Transverse colon (tissue), 4 donors: ENCODE measurements at regions not wholly inside any gene's neighbourhood (a gene's known extent, or its start where the extent isn't known, plus 50 kb on each side); places are given as distances from the start of the nearest gene placed in this dataset.

Experiments used
- DNase-seq: peaks from one replicate; pipeline ENCODE4 v3.0.0-alpha.2; 2019
- H3K27ac ChIP-seq, 4 donors: fragments of 200-600 bp; sonication (generic); 2 replicates each; pipeline ENCODE4 v1.5.1; 2016 to 2018; ENCODE audit warnings: inconsistent platforms in 4 of 4
- H3K27me3 ChIP-seq: fragments of 200-600 bp; sonication (generic); 2 replicates; pipeline ENCODE4 v1.5.1; 2017; ENCODE audit warnings: inconsistent platforms
- H3K36me3 ChIP-seq, 4 donors: fragments of 200-600 bp; sonication (generic); 2 replicates each; pipeline ENCODE4 v1.5.1; 2017 to 2019; ENCODE audit warnings: inconsistent platforms in 4 of 4
- H3K4me1 ChIP-seq, 4 donors: fragments of 200-600 bp; sonication (generic); 2 replicates each; pipeline ENCODE4 v1.5.1; 2017 to 2020; ENCODE audit warnings: inconsistent platforms in 4 of 4
- H3K4me3 ChIP-seq, 4 donors: fragments of 200-600 bp; sonication (generic); 1 replicate in 1 of 4; 2 replicates in 3 of 4; pipeline versions ENCODE4 v1.5.1 to v1.6.1; 2017 to 2019; ENCODE audit warnings: inconsistent platforms in 4 of 4
- H3K9me3 ChIP-seq, 2 donors: fragments of 200-600 bp; sonication (generic); 2 replicates each; pipeline ENCODE4 v1.5.1; 2017 to 2019; ENCODE audit warnings: inconsistent platforms in 2 of 2
- EP300 ChIP-seq: sonication (generic); formaldehyde crosslinking; IDR thresholded peaks from one replicate; pipeline ENCODE4 v1.6.1; 2017; ENCODE audit warnings: antibody characterized with exemption, low read depth
- POLR2A ChIP-seq: fragments of 450-650 bp; IDR thresholded peaks from one replicate; pipeline ENCODE4 v1.6.1; 2016; ENCODE audit warnings: antibody characterized with exemption, mild to moderate bottlenecking, moderate library complexity
- POLR2AphosphoS5 ChIP-seq, 3 donors: sonication (generic); formaldehyde crosslinking; IDR thresholded peaks; one replicate each; pipeline ENCODE4 v1.6.1; 2016; ENCODE audit warnings: antibody characterized with exemption in 3 of 3
- WGBS, 2 donors: methylation state at CpG; one replicate each; pipeline ENCODE4 v1.1.5; 2018; ENCODE audit warnings: low coverage in 1 of 2; 5-methylcytosine and 5-hydroxymethylcytosine counted together
- in situ Hi-C, 4 donors: fragments of 200-750 bp; cut with MboI; loops; one replicate each; pipeline versions ENCODE4 v1.15.0 to v1.15.1; 2017; ENCODE audit warnings: low sequenced_read_pairs in 3 of 4, low pct_ligation_motif_present in 1 of 4, low pct_unique_long_range_greater_than_20kb in 1 of 4
- intact Hi-C: fragments of 100-400 bp; cut with DNase I; formaldehyde crosslinking; loops from one replicate; pipeline ENCODE4 v1.15.1; 2023; ENCODE audit warnings: low total_unique reads
- TF ChIP-seq, protein P1 (sequence below), 5 experiments: fragments of 200-600 bp in 3 of 5; fragments of 450-650 bp in 2 of 5; sonication (generic) in 3 of 5; IDR thresholded peaks; 1 replicate in 2 of 5; 2 replicates in 3 of 5; pipeline ENCODE4 v1.5.1; 2016 to 2017; ENCODE audit warnings: antibody characterized with exemption in 5 of 5, inconsistent platforms in 3 of 5, mild to moderate bottlenecking in 2 of 5, moderate library complexity in 1 of 5

DNA sequence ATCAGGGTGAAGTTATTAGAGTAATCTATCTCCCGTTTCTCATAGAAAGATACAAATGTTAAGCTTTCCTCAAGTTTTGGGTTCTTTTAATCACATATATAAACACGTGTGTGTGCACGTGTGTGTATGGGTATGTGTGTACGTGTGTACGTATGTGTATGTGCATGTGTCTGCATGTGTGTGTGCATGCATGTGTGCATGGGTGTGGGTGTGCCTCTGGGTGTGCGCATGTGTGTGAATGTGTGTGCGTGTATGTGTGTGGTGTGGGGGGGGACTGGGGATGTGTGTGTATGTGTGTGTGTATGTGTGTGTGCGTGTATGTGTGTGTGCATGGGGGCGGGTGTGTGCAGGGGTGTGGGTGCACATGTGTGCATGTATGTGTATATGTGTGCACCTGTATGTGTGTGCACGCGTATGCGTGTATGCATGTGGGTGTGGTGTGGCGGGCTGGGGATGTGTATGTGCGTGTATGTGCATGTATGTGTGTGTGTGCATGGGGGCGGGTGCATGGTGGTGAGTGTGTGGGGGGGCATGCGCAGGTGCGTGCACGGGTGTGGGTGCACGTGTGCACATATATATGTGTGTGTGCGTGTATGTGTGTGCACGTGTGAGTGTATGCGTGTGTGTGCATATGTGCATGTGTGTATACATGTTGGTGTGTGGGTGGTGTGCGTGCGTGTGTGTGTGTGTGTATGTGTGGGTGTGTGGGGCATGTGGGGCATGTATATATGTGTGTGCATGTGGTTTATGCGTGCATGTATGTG is 304.0 kb downstream of the MBD2 start:
- in situ Hi-C loops (no loop called here), intact Hi-C loops (no loop called here)
- WGBS, 2 donors, result 88 to 97% methylated on average over 9 to 25 of the region's 25 CpGs
- H3K36me3 ChIP-seq, result no peaks in the 10 kb centered on the region
- H3K4me3 ChIP-seq, result no peak overlapping the region
- no peaks in the 10 kb centered on the region for H3K9me3 ChIP-seq
- no peak overlapping the region for H3K27ac ChIP-seq
- TF ChIP-seq, protein P1, sequence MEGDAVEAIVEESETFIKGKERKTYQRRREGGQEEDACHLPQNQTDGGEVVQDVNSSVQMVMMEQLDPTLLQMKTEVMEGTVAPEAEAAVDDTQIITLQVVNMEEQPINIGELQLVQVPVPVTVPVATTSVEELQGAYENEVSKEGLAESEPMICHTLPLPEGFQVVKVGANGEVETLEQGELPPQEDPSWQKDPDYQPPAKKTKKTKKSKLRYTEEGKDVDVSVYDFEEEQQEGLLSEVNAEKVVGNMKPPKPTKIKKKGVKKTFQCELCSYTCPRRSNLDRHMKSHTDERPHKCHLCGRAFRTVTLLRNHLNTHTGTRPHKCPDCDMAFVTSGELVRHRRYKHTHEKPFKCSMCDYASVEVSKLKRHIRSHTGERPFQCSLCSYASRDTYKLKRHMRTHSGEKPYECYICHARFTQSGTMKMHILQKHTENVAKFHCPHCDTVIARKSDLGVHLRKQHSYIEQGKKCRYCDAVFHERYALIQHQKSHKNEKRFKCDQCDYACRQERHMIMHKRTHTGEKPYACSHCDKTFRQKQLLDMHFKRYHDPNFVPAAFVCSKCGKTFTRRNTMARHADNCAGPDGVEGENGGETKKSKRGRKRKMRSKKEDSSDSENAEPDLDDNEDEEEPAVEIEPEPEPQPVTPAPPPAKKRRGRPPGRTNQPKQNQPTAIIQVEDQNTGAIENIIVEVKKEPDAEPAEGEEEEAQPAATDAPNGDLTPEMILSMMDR (IDR thresholded peaks at IDR 0.05), result no peak
- no peak for TF ChIP-seq POLR2A
- TF ChIP-seq POLR2AphosphoS5 (IDR thresholded peaks at IDR 0.05), result no peak
- TF ChIP-seq EP300, result no peak
- H3K27me3 ChIP-seq, result no peaks in the 10 kb centered on the region
- no peak for DNase-seq
- H3K4me1 ChIP-seq, result no peaks in the 10 kb centered on the region

DNA sequence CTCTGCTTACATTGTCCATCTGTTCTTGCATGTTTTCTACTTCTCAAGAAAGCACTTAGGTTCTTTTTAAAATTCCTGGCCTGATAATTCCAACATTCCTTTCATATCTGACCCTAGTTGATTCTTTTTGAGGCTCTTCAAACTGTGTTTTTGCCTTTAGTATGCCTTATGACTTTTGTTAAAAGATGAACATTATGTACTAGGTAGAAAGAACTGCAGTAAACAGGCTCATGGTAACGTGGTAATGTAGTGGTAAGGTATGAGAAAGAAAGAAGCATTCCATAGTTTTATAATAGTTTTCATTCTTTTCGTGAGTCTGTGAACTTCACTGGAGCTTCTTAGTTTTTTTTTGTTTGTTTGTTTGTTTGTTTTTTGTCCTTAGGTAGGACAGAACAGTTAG is 306.4 kb downstream of the MBD2 start:
- no peak for TF ChIP-seq POLR2A
- no peak for TF ChIP-seq POLR2AphosphoS5 (IDR thresholded peaks at IDR 0.05)
- TF ChIP-seq, protein P1 (IDR thresholded peaks at IDR 0.05), result no peak
- DNase-seq, result no peak
- 67 to 68% methylated on average over 2 of the region's 2 CpGs for WGBS, 2 donors
- Histone ChIP-seq H3K4me3 (no peak overlapping the region), H3K36me3 (no peaks in the 10 kb centered on the region), H3K27me3 (no peaks in the 10 kb centered on the region), H3K27ac (no peak overlapping the region), H3K9me3 (no peaks in the 10 kb centered on the region), H3K4me1 (no peaks in the 10 kb centered on the region)
- intact Hi-C loops (no loop called here), in situ Hi-C loops (no loop called here)

DNA sequence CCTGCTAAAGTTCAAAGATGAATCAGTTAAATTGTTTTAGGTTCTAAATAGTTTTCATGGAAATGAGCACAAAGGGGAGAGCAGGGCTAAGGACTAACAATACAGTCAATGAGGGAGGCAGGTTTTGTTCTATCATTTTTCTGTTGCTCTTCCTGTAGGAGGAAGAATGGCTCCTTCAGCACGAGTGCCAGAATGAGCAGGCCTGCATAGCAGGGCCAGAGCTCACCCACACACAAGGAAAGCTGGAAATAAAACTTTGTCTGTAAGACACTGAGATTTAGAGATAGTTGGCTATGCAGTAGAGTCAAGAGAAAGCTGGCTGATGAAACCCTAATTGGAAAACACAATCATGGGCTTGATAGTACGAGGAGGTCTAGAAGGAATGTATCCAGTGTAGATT is 313.3 kb downstream of the MBD2 start:
- H3K4me1 ChIP-seq, result no peaks in the 10 kb centered on the region
- no peak overlapping the region for H3K4me3 ChIP-seq
- intact Hi-C loops, result no loop called here
- TF ChIP-seq EP300 (no peak), POLR2AphosphoS5 (IDR thresholded peaks at IDR 0.05) (no peak), POLR2A (no peak)
- no peak overlapping the region for H3K27ac ChIP-seq
- WGBS, 2 donors, result 39 to 50% methylated on average over 2 of the region's 2 CpGs
- in situ Hi-C loops, result no loop called here
- DNase-seq, result no peak
- H3K36me3 ChIP-seq, result no peaks in the 10 kb centered on the region
- H3K27me3 ChIP-seq, result no peaks in the 10 kb centered on the region
- H3K9me3 ChIP-seq, result no peaks in the 10 kb centered on the region

DNA sequence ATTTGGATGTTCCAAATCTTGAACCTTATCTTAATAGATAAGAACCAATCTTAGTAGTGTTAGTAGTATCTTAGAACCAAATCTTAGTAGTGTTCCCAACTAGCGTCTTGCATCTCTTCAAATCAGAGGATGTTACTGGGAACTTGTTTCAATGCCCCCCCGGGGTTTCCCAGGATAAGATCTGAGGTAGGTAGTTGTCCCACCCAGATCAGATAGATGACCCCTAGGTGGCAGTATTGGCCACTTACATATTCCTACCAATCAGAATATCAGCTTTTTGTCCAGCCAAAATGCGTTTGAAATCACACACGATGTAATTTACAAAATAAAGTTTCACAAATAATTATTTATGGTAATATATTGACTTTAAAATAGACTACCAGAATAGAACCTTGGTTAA is 314.8 kb downstream of the MBD2 start:
- intact Hi-C loops (no loop called here), in situ Hi-C loops (no loop called here)
- no peaks in the 10 kb centered on the region for H3K27me3 ChIP-seq
- no peak overlapping the region for H3K4me3 ChIP-seq
- H3K36me3 ChIP-seq, result no peaks in the 10 kb centered on the region
- no peak for TF ChIP-seq POLR2AphosphoS5 (IDR thresholded peaks at IDR 0.05)
- TF ChIP-seq, protein P1 (IDR thresholded peaks at IDR 0.05), result peak in 3 of 5 experiments; percentile 13 to 39 (median 28)
- H3K9me3 ChIP-seq, result no peaks in the 10 kb centered on the region
- no peaks in the 10 kb centered on the region for H3K4me1 ChIP-seq
- DNase-seq, result no peak
- 53 to 69% methylated on average over 3 to 4 of the region's 4 CpGs for WGBS, 2 donors
- H3K27ac ChIP-seq, result no peak overlapping the region

DNA sequence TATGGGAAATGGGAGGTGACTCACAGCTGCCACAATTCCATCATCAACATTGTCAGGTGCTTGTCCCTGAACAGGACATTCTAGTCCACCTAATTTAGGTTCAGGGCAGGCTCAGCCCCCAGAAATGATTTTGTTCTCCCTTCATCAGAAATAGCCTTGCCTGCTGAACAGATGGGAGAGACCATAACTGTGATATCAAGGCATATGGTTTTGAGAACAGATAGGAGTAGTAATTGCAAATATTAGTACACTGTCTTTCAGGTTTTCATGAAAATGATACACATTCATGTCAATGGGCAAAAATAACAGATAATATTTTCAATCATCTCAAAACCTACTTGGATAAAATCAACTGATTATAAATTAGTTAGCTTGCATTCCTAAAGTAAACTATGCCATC is 316.5 kb downstream of the MBD2 start:
- TF ChIP-seq POLR2A, result no peak
- TF ChIP-seq POLR2AphosphoS5 (IDR thresholded peaks at IDR 0.05), result no peak
- no peak for TF ChIP-seq EP300
- TF ChIP-seq, protein P1 (IDR thresholded peaks at IDR 0.05), result no peak
- Histone ChIP-seq H3K4me3 (no peak overlapping the region), H3K36me3 (no peaks in the 10 kb centered on the region), H3K4me1 (no peaks in the 10 kb centered on the region), H3K27ac (no peak overlapping the region), H3K27me3 (no peaks in the 10 kb centered on the region), H3K9me3 (no peaks in the 10 kb centered on the region)
- intact Hi-C loops, result no loop called here
- in situ Hi-C loops, result no loop called here
- DNase-seq, result no peak
